HCT116 (cell line): ENCODE measurements at regions not wholly inside any gene's neighbourhood (a gene's known extent, or its start where the extent isn't known, plus 50 kb on each side); places are given as distances from the start of the nearest gene placed in this dataset.

Experiments used
- ATAC-seq: fragments of 200-7000 bp; cut with Tn5 transposase; 2 replicates; pipeline ENCODE4 v1.9.1; 2020; ENCODE audit warnings: mild to moderate bottlenecking, moderate library complexity
- BruUV-seq: library from RNA; stranded (reverse); fragments of 400-500 nt; replicated peaks from 2 replicates; lab custom pipeline; 2021; lab: Mats Ljungman, UMichigan
- CTCF ChIA-PET: fragments of 300-600 bp; sonication (Branson Sonifier 250); formaldehyde crosslinking; loops from one replicate; lab custom pipeline; 2021; ENCODE audit warnings: antibody characterized with exemption; lab: Charles Lee
- POLR2A ChIA-PET: fragments of 300-600, 350-600 bp; sonication (Branson Sonifier 250); formaldehyde crosslinking; loops from one replicate; lab custom pipeline; 2021; ENCODE audit warnings: antibody characterized with exemption; lab: Charles Lee
- RAD21 ChIA-PET, 2 experiments: fragments of 300-600 bp; sonication (Branson Sonifier 250); formaldehyde crosslinking; loops; one replicate each; lab custom pipeline; 2023; ENCODE audit warnings: low total read pairs in 2 of 2; ENCODE audit not compliant: uncharacterized antibody in 2 of 2, unreplicated experiment in 2 of 2, low non-redundant PET in 1 of 2; lab: Charles Lee
- DNase-seq: peaks from one replicate; pipeline ENCODE4 v3.0.0-alpha.2; 2010; ENCODE audit warnings: low read depth, low spot score
- H2AFZ ChIP-seq: fragments of 200-600 bp; shearing (Covaris generic), sonication (generic); 2 replicates; pipeline ENCODE4 v1.6.1; 2017; ENCODE audit warnings: low read depth, mixed run types, mixed read lengths, antibody characterized with exemption, low read length; ENCODE audit not compliant: poor library complexity, severe bottlenecking
- H3K27ac ChIP-seq: 2 replicates; pipeline ENCODE4 v1.5.1; 2012; ENCODE audit warnings: low read depth, low read length
- H3K27me3 ChIP-seq: fragments of 200-600 bp; sonication (generic); 2 replicates; pipeline ENCODE4 v1.6.1; 2016; ENCODE audit warnings: mixed run types, low read length, mixed read lengths; ENCODE audit not compliant: insufficient read depth
- H3K36me3 ChIP-seq, 2 experiments: fragments of 200-500 bp in 1 of 2; fragments of 200-600 bp in 1 of 2; sonication (Bioruptor generic) in 1 of 2; sonication (generic) in 1 of 2; 2 replicates each; pipeline versions ENCODE4 v1.5.1 to v1.6.1; 2014 to 2016; ENCODE audit warnings: low read length in 2 of 2, inconsistent platforms in 1 of 2, mixed read lengths in 1 of 2, mixed run types in 1 of 2; ENCODE audit not compliant: insufficient read depth in 2 of 2, control insufficient read depth in 1 of 2
- H3K4me1 ChIP-seq, 2 experiments: fragments of 200-600 bp in 1 of 2; sonication (generic) in 1 of 2; 2 replicates each; pipeline versions ENCODE4 v1.5.1 to v1.6.1; 2012 to 2017; ENCODE audit warnings: low read length in 2 of 2, inconsistent platforms in 1 of 2, mild to moderate bottlenecking in 1 of 2, mixed read lengths in 1 of 2, mixed run types in 1 of 2, moderate library complexity in 1 of 2; ENCODE audit not compliant: insufficient read depth in 2 of 2, control insufficient read depth in 1 of 2
- H3K4me2 ChIP-seq: fragments of 200-600 bp; sonication (generic); 2 replicates; pipeline ENCODE4 v1.6.1; 2017; ENCODE audit warnings: mixed run types, low read length, mixed read lengths
- H3K4me3 ChIP-seq, 2 experiments: fragments of 200-600 bp in 1 of 2; sonication (generic) in 1 of 2; replicated peaks in 1 of 2; 2 replicates each; pipeline ENCODE4 v1.5.1; 2011 to 2016; ENCODE audit warnings: low read length in 2 of 2, control low read depth in 1 of 2, low read depth in 1 of 2, mild to moderate bottlenecking in 1 of 2, mixed read lengths in 1 of 2, mixed run types in 1 of 2
- H3K79me2 ChIP-seq: fragments of 200-600 bp; sonication (generic); 2 replicates; pipeline ENCODE4 v1.6.1; 2017; ENCODE audit warnings: mild to moderate bottlenecking, mixed run types, low read length, moderate library complexity, mixed read lengths; ENCODE audit not compliant: insufficient read depth
- H3K9ac ChIP-seq: fragments of 200-600 bp; sonication (generic); 2 replicates; pipeline ENCODE4 v1.6.1; 2016; ENCODE audit warnings: low read length, mixed read lengths
- H3K9me2 ChIP-seq: fragments of 200-600 bp; sonication (generic), shearing (Covaris generic); 2 replicates; pipeline ENCODE4 v1.6.1; 2017; ENCODE audit warnings: mixed run types, mild to moderate bottlenecking, moderate library complexity; ENCODE audit not compliant: insufficient read depth
- H3K9me3 ChIP-seq, 2 experiments: fragments of 200-500 bp in 1 of 2; fragments of 200-600 bp in 1 of 2; sonication (Bioruptor generic) in 1 of 2; sonication (generic) in 1 of 2; 2 replicates each; pipeline ENCODE4 v1.6.1; 2014 to 2017; ENCODE audit warnings: low read length in 2 of 2, mixed read lengths in 2 of 2, inconsistent platforms in 1 of 2, low read depth in 1 of 2, mild to moderate bottlenecking in 1 of 2, mixed run types in 1 of 2, moderate library complexity in 1 of 2; ENCODE audit not compliant: control insufficient read depth in 1 of 2, insufficient read depth in 1 of 2
- H4K20me1 ChIP-seq: fragments of 200-600 bp; sonication (generic), shearing (Covaris generic); 2 replicates; pipeline ENCODE4 v1.6.1; 2017; ENCODE audit warnings: mixed run types, mild to moderate bottlenecking, moderate library complexity; ENCODE audit not compliant: insufficient read depth
- ATF3 ChIP-seq: IDR thresholded peaks from 2 replicates; pipeline ENCODE4 v1.6.1; 2012
- CEBPB ChIP-seq: IDR thresholded peaks from 2 replicates; pipeline ENCODE4 v1.6.1; 2012; ENCODE audit warnings: low read depth
- EGR1 ChIP-seq: IDR thresholded peaks from 2 replicates; pipeline ENCODE4 v1.6.1; 2012; ENCODE audit warnings: low read depth
- ELF1 ChIP-seq: IDR thresholded peaks from 2 replicates; pipeline ENCODE4 v1.6.1; 2012; ENCODE audit warnings: low read depth, borderline replicate concordance
- EZH2 ChIP-seq: fragments of 200-600 bp; sonication (generic); IDR thresholded peaks from 2 replicates; pipeline ENCODE4 v1.6.1; 2017; ENCODE audit warnings: antibody characterized with exemption, mixed run types
- EZH2phosphoT487 ChIP-seq: fragments of 200-600 bp; IDR thresholded peaks from 2 replicates; pipeline ENCODE4 v1.6.1; 2018; ENCODE audit warnings: antibody characterized with exemption, borderline replicate concordance
- JUND ChIP-seq: IDR thresholded peaks from 2 replicates; pipeline ENCODE4 v1.6.1; 2012
- POLR2AphosphoS5 ChIP-seq: IDR thresholded peaks from 2 replicates; pipeline ENCODE4 v1.6.1; 2011; ENCODE audit warnings: mild to moderate bottlenecking, low read depth, low read length, moderate library complexity
- RAD21 ChIP-seq: IDR thresholded peaks from 2 replicates; pipeline ENCODE4 v1.6.1; 2012; ENCODE audit warnings: low read depth, mild to moderate bottlenecking
- SP1 ChIP-seq: IDR thresholded peaks from 2 replicates; pipeline ENCODE4 v1.6.1; 2012; ENCODE audit warnings: low read depth
- TCF7L2 ChIP-seq: IDR thresholded peaks from 2 replicates; pipeline ENCODE4 v1.7.0; 2011; ENCODE audit warnings: borderline replicate concordance, inconsistent platforms; ENCODE audit not compliant: insufficient read depth, insufficient read length; ENCODE audit errors: extremely low read depth
- ZFX ChIP-seq: fragments of 450-650 bp; IDR thresholded peaks from 2 replicates; pipeline ENCODE4 v1.6.1; 2017
- intact Hi-C: fragments of 100-400 bp; cut with micrococcal nuclease; formaldehyde crosslinking; loops from 2 replicates; pipeline ENCODE4 v1.10.0; 2022

DNA sequence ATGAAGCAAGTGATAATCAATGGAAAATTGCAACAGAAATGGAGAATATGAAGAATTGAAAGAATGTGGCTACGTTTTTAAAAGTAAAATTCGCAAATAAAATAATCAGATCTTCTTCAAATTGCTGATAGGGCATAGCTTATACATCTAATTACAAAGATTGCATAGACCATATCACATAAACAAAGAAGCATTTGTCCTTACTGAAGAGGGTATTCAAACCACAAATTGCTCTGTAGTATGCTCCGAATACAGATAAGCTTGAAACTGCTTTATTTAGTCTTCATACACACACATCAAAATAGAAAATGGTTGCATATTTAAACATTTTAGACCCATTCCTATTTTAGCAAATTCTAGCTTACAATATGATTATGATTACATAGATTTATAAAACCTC, 206.7 kb upstream of the SLIT2 start:
- Histone ChIP-seq H3K79me2 (no peaks in the 10 kb centered on the region), H3K27me3 (no peaks in the 10 kb centered on the region), H3K27ac (no peak overlapping the region), H3K9me3 (no peaks in the 10 kb centered on the region), H3K4me3 (no peak overlapping the region), H3K4me1 (no peaks in the 10 kb centered on the region), H3K9ac (no peak overlapping the region), H4K20me1 (no peaks in the 10 kb centered on the region), H3K4me2 (no peak overlapping the region), H3K9me2 (no peaks in the 10 kb centered on the region), H2AFZ (no peak overlapping the region), H3K36me3 (no peaks in the 10 kb centered on the region)
- DNase-seq (no peak), ATAC-seq (no peak)
- BruUV-seq, result no TSS peak
- ChIA-PET CTCF (no interaction called here), RAD21 (no interaction called here), POLR2A (no interaction called here)
- intact Hi-C loops, result no loop called here
- TF ChIP-seq EZH2, result no peak
- no peak for TF ChIP-seq RAD21
- TF ChIP-seq ELF1, result no peak
- TF ChIP-seq JUND, result no peak
- no peak for TF ChIP-seq EGR1

DNA sequence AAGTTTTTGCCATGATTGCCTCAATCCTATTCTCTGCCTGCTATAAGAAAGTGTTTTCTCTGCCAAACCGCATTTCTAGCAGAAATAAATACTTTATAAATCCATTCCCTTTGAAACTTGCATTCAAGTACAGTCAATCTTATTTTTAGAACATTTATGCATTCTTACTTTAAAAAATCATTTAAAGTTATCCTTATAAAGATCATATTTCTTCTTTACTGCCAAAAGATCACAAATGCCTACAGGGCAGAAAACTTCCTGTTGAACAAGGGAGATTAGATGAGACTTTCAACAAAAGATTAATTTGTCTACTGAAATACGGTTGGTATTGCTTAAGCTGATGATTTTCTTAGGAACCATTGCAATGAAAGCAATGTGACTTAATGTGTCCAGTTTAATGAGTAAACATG, 207.2 kb upstream of the SLIT2 start:
- RAD21 ChIA-PET, result no interaction called here
- POLR2A ChIA-PET, result no interaction called here
- CTCF ChIA-PET, result no interaction called here

More for the DNA sequence above, 207.2 kb upstream of the SLIT2 start:
- Histone ChIP-seq H3K9me2 (no peaks in the 10 kb centered on the region), H3K27me3 (no peaks in the 10 kb centered on the region), H3K4me2 (no peak overlapping the region), H2AFZ (no peak overlapping the region), H3K9me3 (no peaks in the 10 kb centered on the region), H3K79me2 (no peaks in the 10 kb centered on the region), H3K4me1 (no peaks in the 10 kb centered on the region), H3K9ac (no peak overlapping the region), H3K4me3 (no peak overlapping the region), H4K20me1 (no peaks in the 10 kb centered on the region), H3K36me3 (no peaks in the 10 kb centered on the region), H3K27ac (no peak overlapping the region)
- DNase-seq (no peak), ATAC-seq (no peak)
- intact Hi-C loops, result no loop called here
- BruUV-seq, result no TSS peak
- TF ChIP-seq POLR2AphosphoS5, result no peak
- no peak for TF ChIP-seq EZH2phosphoT487
- TF ChIP-seq ZFX, result no peak
- no peak for TF ChIP-seq TCF7L2
- TF ChIP-seq CEBPB, result no peak
- no peak for TF ChIP-seq JUND
- no peak for TF ChIP-seq EZH2
- TF ChIP-seq ATF3, result no peak
- TF ChIP-seq SP1, result no peak
